ENCODE measurements at regions not wholly inside any gene's neighbourhood (a gene's known extent, or its start where the extent isn't known, plus 50 kb on each side); places are given as distances from the start of the nearest gene placed in this dataset.

DNA sequence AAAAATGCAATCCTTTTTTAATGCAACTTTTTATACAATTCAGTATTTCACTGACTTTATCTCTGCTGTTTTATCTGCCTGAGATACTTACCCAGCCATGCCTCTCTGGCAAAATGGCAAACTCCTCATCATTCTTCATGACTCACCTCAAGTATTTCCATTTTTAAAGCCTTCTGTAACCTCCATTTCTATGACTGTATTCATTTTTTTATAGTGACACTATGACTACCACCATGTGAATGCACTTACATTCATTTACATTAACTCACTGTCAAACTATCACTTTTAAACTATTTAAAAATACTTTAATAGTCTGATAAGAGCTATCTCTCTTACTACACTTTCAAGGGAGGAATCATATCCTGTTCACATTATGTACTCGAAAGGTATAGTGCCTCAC lies 99.4 kb upstream of the SCN7A start:
- Histone ChIP-seq H3K4me2 (ENCODE audit: low read length) (no peak overlapping the region), H3K79me2 (ENCODE audit: low read length) (no peaks in the 10 kb centered on the region), H4K20me1 (ENCODE audit: insufficient read depth, low read length) (no peaks in the 10 kb centered on the region), H2AFZ (ENCODE audit: low read depth, low read length) (no peak overlapping the region), H3K27ac (ENCODE audit: low read length) (no peak overlapping the region), H3K36me3 (replicated peaks; ENCODE audit: low read depth, low read length) (no peaks in the 10 kb centered on the region), H3K27me3 (ENCODE audit: low read depth, low read length) (no peaks in the 10 kb centered on the region), H3K9ac (ENCODE audit: low read length) (no peak overlapping the region), H3K9me3 (ENCODE audit: insufficient read depth, low read length) (no peaks in the 10 kb centered on the region), H3K4me3 (ENCODE audit: low read length) (no peak overlapping the region), H3K4me1 (ENCODE audit: low read length) (peaks cover 8% of the 10 kb centered on the region; the same call in 1 of the 2 replicates)
- no peak for TF ChIP-seq EZH2phosphoT487 (IDR thresholded peaks at IDR 0.05; ENCODE audit: low read depth)
- TF ChIP-seq, protein P1, sequence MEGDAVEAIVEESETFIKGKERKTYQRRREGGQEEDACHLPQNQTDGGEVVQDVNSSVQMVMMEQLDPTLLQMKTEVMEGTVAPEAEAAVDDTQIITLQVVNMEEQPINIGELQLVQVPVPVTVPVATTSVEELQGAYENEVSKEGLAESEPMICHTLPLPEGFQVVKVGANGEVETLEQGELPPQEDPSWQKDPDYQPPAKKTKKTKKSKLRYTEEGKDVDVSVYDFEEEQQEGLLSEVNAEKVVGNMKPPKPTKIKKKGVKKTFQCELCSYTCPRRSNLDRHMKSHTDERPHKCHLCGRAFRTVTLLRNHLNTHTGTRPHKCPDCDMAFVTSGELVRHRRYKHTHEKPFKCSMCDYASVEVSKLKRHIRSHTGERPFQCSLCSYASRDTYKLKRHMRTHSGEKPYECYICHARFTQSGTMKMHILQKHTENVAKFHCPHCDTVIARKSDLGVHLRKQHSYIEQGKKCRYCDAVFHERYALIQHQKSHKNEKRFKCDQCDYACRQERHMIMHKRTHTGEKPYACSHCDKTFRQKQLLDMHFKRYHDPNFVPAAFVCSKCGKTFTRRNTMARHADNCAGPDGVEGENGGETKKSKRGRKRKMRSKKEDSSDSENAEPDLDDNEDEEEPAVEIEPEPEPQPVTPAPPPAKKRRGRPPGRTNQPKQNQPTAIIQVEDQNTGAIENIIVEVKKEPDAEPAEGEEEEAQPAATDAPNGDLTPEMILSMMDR (IDR thresholded peaks at IDR 0.05; ENCODE audit: low read depth, low read length): no peak

DNA sequence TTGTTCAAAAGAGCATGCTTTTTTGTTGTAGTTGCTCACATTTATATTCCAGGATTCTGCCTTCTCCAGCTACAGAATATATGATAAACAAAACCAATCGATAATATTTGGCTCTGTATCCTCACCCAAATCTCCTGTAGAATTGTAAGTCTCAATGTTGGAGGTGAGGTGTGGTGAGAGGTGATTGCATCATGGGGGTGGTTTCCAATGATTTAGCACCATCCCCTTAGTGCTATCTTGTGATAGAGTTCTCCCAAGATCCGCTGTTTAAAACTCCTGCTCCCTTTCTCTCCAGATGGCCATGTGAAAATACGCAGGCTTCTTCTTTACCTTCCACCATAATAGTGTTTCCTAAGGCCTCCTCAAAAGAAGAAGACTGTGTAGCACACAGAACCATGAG lies 98.7 kb upstream of the SCN7A start:
- Histone ChIP-seq H3K9ac (ENCODE audit: low read length) (no peak overlapping the region), H3K4me2 (ENCODE audit: low read length) (no peak overlapping the region), H4K20me1 (ENCODE audit: insufficient read depth, low read length) (no peaks in the 10 kb centered on the region), H3K79me2 (ENCODE audit: low read length) (no peaks in the 10 kb centered on the region), H3K9me3 (ENCODE audit: insufficient read depth, low read length) (no peaks in the 10 kb centered on the region), H2AFZ (ENCODE audit: low read depth, low read length) (no peak overlapping the region), H3K4me1 (ENCODE audit: low read length) (peaks cover 8% of the 10 kb centered on the region; the same call in 1 of the 2 replicates), H3K27me3 (ENCODE audit: low read depth, low read length) (no peaks in the 10 kb centered on the region), H3K36me3 (replicated peaks; ENCODE audit: low read depth, low read length) (no peaks in the 10 kb centered on the region), H3K27ac (ENCODE audit: low read length) (no peak overlapping the region), H3K4me3 (ENCODE audit: low read length) (no peak overlapping the region)
- TF ChIP-seq, protein P1 (IDR thresholded peaks at IDR 0.05; ENCODE audit: low read depth, low read length): no peak
- TF ChIP-seq EZH2phosphoT487 (IDR thresholded peaks at IDR 0.05; ENCODE audit: low read depth): no peak

DNA sequence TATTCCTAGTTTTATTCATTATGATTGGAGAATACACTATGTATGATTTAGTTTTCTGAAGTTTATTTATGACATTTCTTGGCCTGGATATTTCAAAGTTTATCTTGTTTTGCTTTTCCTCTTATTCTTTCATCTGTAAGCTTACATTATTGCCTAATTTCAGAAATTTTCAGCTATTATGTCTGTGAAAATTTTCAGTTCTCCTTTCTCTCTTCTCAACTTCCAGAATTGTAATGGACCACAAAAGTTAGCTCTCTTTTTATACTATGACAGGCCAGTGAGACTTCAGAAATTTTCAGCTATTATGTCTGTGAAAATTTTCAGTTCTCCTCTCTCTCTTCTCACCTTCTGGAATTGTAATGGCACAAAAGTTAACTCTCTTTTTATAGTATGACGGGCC lies 97.2 kb upstream of the SCN7A start:
- Histone ChIP-seq H3K4me3 (ENCODE audit: low read length) (no peak overlapping the region), H2AFZ (ENCODE audit: low read depth, low read length) (no peak overlapping the region), H4K20me1 (ENCODE audit: insufficient read depth, low read length) (no peaks in the 10 kb centered on the region), H3K9me3 (ENCODE audit: insufficient read depth, low read length) (no peaks in the 10 kb centered on the region), H3K27ac (ENCODE audit: low read length) (no peak overlapping the region), H3K79me2 (ENCODE audit: low read length) (no peaks in the 10 kb centered on the region), H3K27me3 (ENCODE audit: low read depth, low read length) (no peaks in the 10 kb centered on the region), H3K36me3 (replicated peaks; ENCODE audit: low read depth, low read length) (no peaks in the 10 kb centered on the region), H3K9ac (ENCODE audit: low read length) (no peak overlapping the region), H3K4me1 (ENCODE audit: low read length) (peaks cover 8% of the 10 kb centered on the region; the same call in 1 of the 2 replicates), H3K4me2 (ENCODE audit: low read length) (no peak overlapping the region)
- no peak for TF ChIP-seq EZH2phosphoT487 (IDR thresholded peaks at IDR 0.05; ENCODE audit: low read depth)
- TF ChIP-seq, protein P1 (IDR thresholded peaks at IDR 0.05; ENCODE audit: low read depth, low read length): no peak

DNA sequence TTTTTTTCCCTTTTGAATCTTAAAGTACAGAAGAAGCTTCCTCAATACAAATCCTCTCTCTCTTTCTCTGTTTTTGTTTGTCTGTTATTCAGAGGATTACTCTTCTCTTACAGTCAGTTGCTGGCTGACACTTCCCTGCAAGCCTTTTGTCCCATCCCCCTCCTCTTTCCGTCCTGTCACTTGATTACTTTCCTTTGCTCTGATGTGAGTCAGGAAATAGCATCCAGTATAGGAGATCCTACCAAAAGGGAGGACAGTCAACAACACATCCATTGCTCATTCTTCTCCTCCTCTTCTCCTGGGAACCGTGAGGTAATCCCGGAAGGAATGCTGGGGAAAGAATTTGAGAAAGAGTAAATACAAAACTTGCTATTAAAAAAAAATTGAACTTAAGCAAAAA lies 79.3 kb upstream of the SCN7A start:
- H3K9ac ChIP-seq (ENCODE audit: low read length): no peak overlapping the region
- no peaks in the 10 kb centered on the region for H3K27me3 ChIP-seq (ENCODE audit: low read depth, low read length)
- no peaks in the 10 kb centered on the region for H3K79me2 ChIP-seq (ENCODE audit: low read length)
- no peaks in the 10 kb centered on the region for H4K20me1 ChIP-seq (ENCODE audit: insufficient read depth, low read length)
- no peaks in the 10 kb centered on the region for H3K9me3 ChIP-seq (ENCODE audit: insufficient read depth, low read length)
- H3K27ac ChIP-seq (ENCODE audit: low read length): no peak overlapping the region
- H2AFZ ChIP-seq (ENCODE audit: low read depth, low read length): no peak overlapping the region
- H3K4me3 ChIP-seq (ENCODE audit: low read length): no peak overlapping the region
- no peak for TF ChIP-seq EZH2phosphoT487 (IDR thresholded peaks at IDR 0.05; ENCODE audit: low read depth)
- TF ChIP-seq, protein P1 (IDR thresholded peaks at IDR 0.05; ENCODE audit: low read depth, low read length): no peak
- no peaks in the 10 kb centered on the region for H3K36me3 ChIP-seq (replicated peaks; ENCODE audit: low read depth, low read length)
- no peaks in the 10 kb centered on the region for H3K4me1 ChIP-seq (ENCODE audit: low read length)
- no peak overlapping the region for H3K4me2 ChIP-seq (ENCODE audit: low read length)

Data from OCI-LY3 (cell line).